Bronchial epithelial cell (primary cell): ENCODE measurements at regions not wholly inside any gene's neighbourhood (a gene's known extent, or its start where the extent isn't known, plus 50 kb on each side); places are given as distances from the start of the nearest gene placed in this dataset.
A peak's percentile ranks its signal among the peaks of the same experiment; 100 is the strongest.
"Not testable (repeated sequence)": the region's sequence is repeated elsewhere in the genome, so short reads cannot be mapped to it uniquely, and the experiment has no call there.

ENCODE experiments used
- DNase-seq: peaks from one replicate; pipeline ENCODE4 v3.0.0-alpha.2; 2010; ENCODE audit warnings: low read depth
- FAIRE-seq: peaks from 2 replicates; lab custom pipeline; 2011; peaks lifted over from hg19 to GRCh38; lab: Jason Lieb, UNC
- H3K27me3 ChIP-seq: 2 replicates; pipeline ENCODE4 v1.5.1; 2011; ENCODE audit warnings: low read length; ENCODE audit not compliant: control insufficient read depth, insufficient read depth
- H3K36me3 ChIP-seq: 2 replicates; pipeline ENCODE4 v1.5.1; 2011; ENCODE audit warnings: low read length; ENCODE audit not compliant: control insufficient read depth, insufficient read depth
- H3K4me3 ChIP-seq: 2 replicates; pipeline ENCODE4 v1.5.1; 2011; ENCODE audit warnings: mild to moderate bottlenecking, low read depth, low read length, control low read depth
- CTCF ChIP-seq: IDR thresholded peaks from 2 replicates; pipeline ENCODE4 v1.5.1; 2011; ENCODE audit warnings: mild to moderate bottlenecking, moderate library complexity, low read length, control low read depth, inconsistent platforms; ENCODE audit not compliant: insufficient read depth, severe bottlenecking

- no peak overlapping the region for H3K4me3 ChIP-seq
- FAIRE-seq (no peak), DNase-seq (no peak)
- H3K27me3 ChIP-seq = no peaks in the 10 kb centered on the region
- no peaks in the 10 kb centered on the region for H3K36me3 ChIP-seq
- TF ChIP-seq CTCF = no peak
Measured at GRCh38 chr2:123659120-123659519, 366.0 kb upstream of the CNTNAP5 start.

- Histone ChIP-seq H3K4me3 (no peak overlapping the region), H3K27me3 (no peaks in the 10 kb centered on the region), H3K36me3 (no peaks in the 10 kb centered on the region)
- no peak for FAIRE-seq
- peak; percentile 63 for DNase-seq
- no peak for TF ChIP-seq CTCF
Measured at GRCh38 chr2:123670286-123670685, 354.8 kb upstream of the CNTNAP5 start.

GRCh38 chr2:123683797-123684196 lies 341.3 kb upstream of the CNTNAP5 start:
- H3K36me3 ChIP-seq, H3K27me3 ChIP-seq, H3K4me3 ChIP-seq, FAIRE-seq, DNase-seq: not testable (repeated sequence)

- H3K36me3 ChIP-seq = no peaks in the 10 kb centered on the region
- FAIRE-seq (no peak), DNase-seq (no peak)
- H3K4me3 ChIP-seq = no peak overlapping the region
- no peaks in the 10 kb centered on the region for H3K27me3 ChIP-seq
- TF ChIP-seq CTCF = no peak
Measured at GRCh38 chr2:123687064-123687463, 338.0 kb upstream of the CNTNAP5 start.

- FAIRE-seq (no peak), DNase-seq (no peak)
- H3K4me3 ChIP-seq = no peak overlapping the region
- TF ChIP-seq CTCF = no peak
- H3K36me3 ChIP-seq = no peaks in the 10 kb centered on the region
- no peaks in the 10 kb centered on the region for H3K27me3 ChIP-seq
Measured at GRCh38 chr2:123688231-123688940, 336.7 kb upstream of the CNTNAP5 start.

GRCh38 chr2:123692121-123692520 lies 333.0 kb upstream of the CNTNAP5 start:
- TF ChIP-seq CTCF = no peak
- no peak for FAIRE-seq
- Histone ChIP-seq H3K27me3 (no peaks in the 10 kb centered on the region), H3K4me3 (no peak overlapping the region), H3K36me3 (no peaks in the 10 kb centered on the region)
- no peak for DNase-seq
